ENCODE measurements at regions not wholly inside any gene's neighbourhood (a gene's known extent, or its start where the extent isn't known, plus 50 kb on each side); places are given as distances from the start of the nearest gene placed in this dataset.
"Not testable (repeated sequence)": the region's sequence is repeated elsewhere in the genome, so short reads cannot be mapped to it uniquely, and the experiment has no call there.

- Histone ChIP-seq H3K27ac (no peak overlapping the region), H3K9me3 (no peaks in the 10 kb centered on the region), H3K4me3 (no peak overlapping the region), H3K27me3 (no peaks in the 10 kb centered on the region), H3K36me3 (no peaks in the 10 kb centered on the region), H3K4me1 (no peaks in the 10 kb centered on the region)
- no peak for TF ChIP-seq CTCF (IDR thresholded peaks at IDR 0.05)
- DNase-seq (ENCODE audit: low spot score) = no peak
Observed at GRCh38 chr11:90635151-90635550, 412.3 kb upstream of the CHORDC1 start.

DNA sequence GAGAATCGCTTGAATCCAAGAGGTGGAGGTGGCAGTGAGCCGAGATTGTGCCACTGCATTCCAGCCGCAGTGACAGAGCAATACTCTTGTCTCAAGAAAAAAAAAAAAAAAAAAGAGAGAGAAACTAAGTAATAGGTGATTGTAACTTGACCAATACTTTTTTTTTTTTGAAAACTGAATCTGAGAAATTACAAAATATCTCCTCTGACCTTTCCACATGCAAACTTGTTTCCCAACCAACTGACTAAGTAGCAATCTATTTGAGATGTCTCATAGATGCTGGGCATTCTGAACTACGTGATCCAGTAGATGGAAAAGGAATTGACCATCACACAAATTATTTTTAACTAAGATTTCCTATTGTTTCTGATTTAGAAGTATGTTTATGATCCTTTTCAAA, 407.3 kb upstream of the CHORDC1 start:
- no peaks in the 10 kb centered on the region for H3K4me1 ChIP-seq
- H3K27me3 ChIP-seq = no peaks in the 10 kb centered on the region

GRCh38 chr11:90629229-90629806, 406.5 kb upstream of the CHORDC1 start:
- Histone ChIP-seq H3K9me3 (no peaks in the 10 kb centered on the region), H3K36me3 (no peaks in the 10 kb centered on the region), H3K4me1 (no peaks in the 10 kb centered on the region), H3K27me3 (no peaks in the 10 kb centered on the region), H3K4me3 (no peak overlapping the region), H3K27ac (no peak overlapping the region)
- TF ChIP-seq CTCF (IDR thresholded peaks at IDR 0.05) = no peak
- DNase-seq (ENCODE audit: low spot score) = no peak

More for the DNA sequence above, 407.3 kb upstream of the CHORDC1 start:
- Histone ChIP-seq H3K9me3 (no peaks in the 10 kb centered on the region), H3K27ac (no peak overlapping the region), H3K4me3 (no peak overlapping the region), H3K36me3 (no peaks in the 10 kb centered on the region)
- DNase-seq (ENCODE audit: low spot score) = no peak
- TF ChIP-seq CTCF (IDR thresholded peaks at IDR 0.05) = no peak

DNA sequence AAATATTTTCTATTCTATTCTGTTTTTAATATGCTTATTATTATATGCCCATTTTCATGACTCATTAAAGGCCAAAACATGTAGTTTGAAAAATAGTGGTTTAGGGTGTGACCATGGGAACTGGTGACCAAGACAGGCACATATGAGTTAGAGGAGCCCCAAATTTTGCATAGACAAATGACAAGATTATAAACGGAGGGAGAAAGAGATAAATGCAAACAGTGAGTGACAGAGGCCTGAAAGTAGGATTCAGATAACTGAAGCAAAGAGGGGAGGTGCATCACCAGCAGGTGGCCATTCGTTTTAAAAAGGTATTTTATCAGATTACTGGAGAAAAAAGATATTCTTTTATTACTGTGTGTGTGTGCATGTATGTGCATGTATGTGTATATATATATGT, 391.5 kb upstream of the CHORDC1 start:
- H3K27me3 ChIP-seq = no peaks in the 10 kb centered on the region
- DNase-seq (ENCODE audit: low spot score) = no peak
- TF ChIP-seq CTCF (IDR thresholded peaks at IDR 0.05) = no peak
- H3K4me1 ChIP-seq = no peaks in the 10 kb centered on the region
- no peaks in the 10 kb centered on the region for H3K9me3 ChIP-seq
- no peaks in the 10 kb centered on the region for H3K36me3 ChIP-seq
- no peak overlapping the region for H3K27ac ChIP-seq
- no peak overlapping the region for H3K4me3 ChIP-seq

- not testable (repeated sequence) for H3K27me3 ChIP-seq; DNase-seq (ENCODE audit: low spot score); H3K9me3 ChIP-seq; H3K4me3 ChIP-seq; H3K27ac ChIP-seq; H3K36me3 ChIP-seq; H3K4me1 ChIP-seq
Observed at GRCh38 chr11:90613037-90613436, 390.2 kb upstream of the CHORDC1 start.

DNA sequence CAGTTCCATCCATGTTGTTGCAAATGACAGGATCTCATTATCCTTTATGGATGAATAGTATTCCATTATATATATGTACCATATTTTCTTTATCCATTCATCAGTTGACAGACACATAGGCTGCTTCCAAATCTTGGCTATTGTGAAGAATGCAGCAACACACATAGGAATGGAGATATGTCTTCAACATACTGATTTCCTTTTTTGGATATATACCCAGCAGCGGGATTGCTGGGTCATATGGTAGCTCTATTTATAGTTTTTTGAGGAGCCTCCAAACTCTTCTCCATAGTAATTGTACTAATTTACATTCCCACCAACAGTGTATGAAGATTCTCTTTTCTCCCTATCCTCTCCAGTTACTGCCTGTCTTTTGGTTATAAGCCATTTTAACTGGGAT, 383.9 kb upstream of the CHORDC1 start:
- Histone ChIP-seq H3K9me3 (no peaks in the 10 kb centered on the region), H3K27ac (no peak overlapping the region), H3K36me3 (no peaks in the 10 kb centered on the region), H3K27me3 (no peaks in the 10 kb centered on the region), H3K4me1 (no peaks in the 10 kb centered on the region), H3K4me3 (no peak overlapping the region)
- TF ChIP-seq CTCF (IDR thresholded peaks at IDR 0.05) = no peak
- DNase-seq (ENCODE audit: low spot score) = no peak

Measured in right atrium auricular region (tissue), 2 donors.